Progenitor cell of endocrine pancreas (in vitro differentiated cells): ENCODE measurements at regions not wholly inside any gene's neighbourhood (a gene's known extent, or its start where the extent isn't known, plus 50 kb on each side); places are given as distances from the start of the nearest gene placed in this dataset.

Experiments used
- DNase-seq: peaks from one replicate; pipeline ENCODE4 v3.0.0; 2021; ENCODE audit warnings: low spot score; ENCODE audit not compliant: unreplicated experiment
- H3K27ac Mint-ChIP-seq: 2 replicates; pipeline ENCODE4 v1.8.0; 2021; ENCODE audit warnings: mild to moderate bottlenecking, moderate library complexity, mixed read lengths
- H3K27me3 Mint-ChIP-seq: 2 replicates; pipeline ENCODE4 v1.8.0; 2021; ENCODE audit warnings: mixed read lengths
- H3K36me3 Mint-ChIP-seq: 2 replicates; pipeline ENCODE4 v1.8.0; 2022; ENCODE audit warnings: mixed read lengths; ENCODE audit not compliant: insufficient read depth
- H3K4me1 Mint-ChIP-seq: 2 replicates; pipeline ENCODE4 v1.8.0; 2021; ENCODE audit warnings: low read depth, mixed read lengths
- H3K4me3 Mint-ChIP-seq: 2 replicates; pipeline ENCODE4 v1.8.0; 2021; ENCODE audit warnings: low read depth, mild to moderate bottlenecking, moderate library complexity, mixed read lengths
- H3K9me3 Mint-ChIP-seq: 2 replicates; pipeline ENCODE4 v1.8.0; 2021; ENCODE audit warnings: low read depth, mixed read lengths
- CTCF ChIP-seq: fragments of 200-600 bp; sonication (generic); IDR thresholded peaks from one replicate; pipeline ENCODE4 v1.5.0; 2021; ENCODE audit warnings: antibody characterized with exemption, mild to moderate bottlenecking; ENCODE audit not compliant: unreplicated experiment

- Mint-ChIP-seq H3K36me3 (no peaks in the 10 kb centered on the region), H3K4me1 (no peaks in the 10 kb centered on the region), H3K27ac (no peak overlapping the region), H3K9me3 (no peaks in the 10 kb centered on the region), H3K4me3 (no peak overlapping the region), H3K27me3 (peaks cover 4% of the 10 kb centered on the region)
- no peak for TF ChIP-seq CTCF
- no peak for DNase-seq
Measured at GRCh38 chrX:15952212-15952611, 97.6 kb upstream of the AP1S2 start.

GRCh38 chrX:15948318-15948660, 93.7 kb upstream of the AP1S2 start:
- no peak for TF ChIP-seq CTCF
- Mint-ChIP-seq H3K4me1 (no peaks in the 10 kb centered on the region), H3K27me3 (no peaks in the 10 kb centered on the region), H3K9me3 (no peaks in the 10 kb centered on the region), H3K27ac (no peak overlapping the region), H3K36me3 (no peaks in the 10 kb centered on the region), H3K4me3 (no peak overlapping the region)
- no peak for DNase-seq

- no peaks in the 10 kb centered on the region for H3K4me1 Mint-ChIP-seq
- H3K36me3 Mint-ChIP-seq: no peaks in the 10 kb centered on the region
- H3K27ac Mint-ChIP-seq: no peak overlapping the region
- no peak overlapping the region for H3K4me3 Mint-ChIP-seq
- no peak for TF ChIP-seq CTCF
- H3K9me3 Mint-ChIP-seq: no peaks in the 10 kb centered on the region
- H3K27me3 Mint-ChIP-seq: no peaks in the 10 kb centered on the region
- DNase-seq: no peak
Measured at GRCh38 chrX:15947648-15948317, 93.2 kb upstream of the AP1S2 start.

GRCh38 chrX:15946783-15947580, 92.4 kb upstream of the AP1S2 start:
- Mint-ChIP-seq H3K4me3 (no peak overlapping the region), H3K27ac (no peak overlapping the region), H3K9me3 (no peaks in the 10 kb centered on the region), H3K27me3 (no peaks in the 10 kb centered on the region), H3K4me1 (no peaks in the 10 kb centered on the region), H3K36me3 (no peaks in the 10 kb centered on the region)
- DNase-seq: no peak
- TF ChIP-seq CTCF: no peak

GRCh38 chrX:15943391-15943790, 88.8 kb upstream of the AP1S2 start:
- Mint-ChIP-seq H3K4me1 (no peaks in the 10 kb centered on the region), H3K27me3 (no peaks in the 10 kb centered on the region), H3K9me3 (no peaks in the 10 kb centered on the region), H3K4me3 (no peak overlapping the region), H3K27ac (no peak overlapping the region), H3K36me3 (no peaks in the 10 kb centered on the region)
- no peak for TF ChIP-seq CTCF
- DNase-seq: no peak
